GM23338 (cell line): ENCODE measurements at regions not wholly inside any gene's neighbourhood (a gene's known extent, or its start where the extent isn't known, plus 50 kb on each side); places are given as distances from the start of the nearest gene placed in this dataset.

Source experiments
- ATAC-seq: fragments of 200-7000 bp; cut with Tn5 transposase; 3 replicates; pipeline ENCODE4 v1.9.1; 2020
- DNase-seq: peaks from one replicate; pipeline ENCODE4 v3.0.0-alpha.2; 2015; ENCODE audit warnings: low spot score
- H2AFZ ChIP-seq: fragments of 200-600 bp; sonication (generic); 2 replicates; pipeline ENCODE4 v1.8.0; 2016; ENCODE audit warnings: antibody characterized with exemption, mild to moderate bottlenecking, moderate library complexity
- H3F3A ChIP-seq: fragments of 200-600 bp; sonication (generic); replicated peaks from 2 replicates; pipeline ENCODE4 v1.8.0; 2017; ENCODE audit warnings: antibody characterized with exemption, mixed run types, low read depth
- H3K27ac ChIP-seq: fragments of 200-600 bp; sonication (generic); 2 replicates; pipeline ENCODE4 v1.6.1; 2016; ENCODE audit warnings: low read depth
- H3K27me3 ChIP-seq: fragments of 200-600 bp; sonication (generic); 2 replicates; pipeline ENCODE4 v1.8.0; 2016; ENCODE audit warnings: mild to moderate bottlenecking, mixed run types, moderate library complexity; ENCODE audit not compliant: insufficient read depth
- H3K36me3 ChIP-seq: fragments of 200-600 bp; sonication (generic); 2 replicates; pipeline ENCODE4 v1.8.0; 2016; ENCODE audit warnings: mild to moderate bottlenecking; ENCODE audit not compliant: insufficient read depth
- H3K4me1 ChIP-seq: fragments of 200-600 bp; sonication (generic); 2 replicates; pipeline ENCODE4 v1.8.0; 2016; ENCODE audit warnings: mild to moderate bottlenecking, moderate library complexity; ENCODE audit not compliant: insufficient read depth
- H3K4me2 ChIP-seq: fragments of 200-600 bp; sonication (generic); 2 replicates; pipeline ENCODE4 v1.7.1; 2017; ENCODE audit warnings: mixed run types
- H3K4me3 ChIP-seq: fragments of 200-600 bp; sonication (generic); 2 replicates; pipeline ENCODE4 v1.6.1; 2016; ENCODE audit warnings: mixed run types
- H3K79me2 ChIP-seq: fragments of 200-600 bp; sonication (generic); replicated peaks from 2 replicates; pipeline ENCODE4 v1.8.0; 2017; ENCODE audit warnings: mild to moderate bottlenecking; ENCODE audit not compliant: insufficient read depth
- H3K9me2 ChIP-seq: fragments of 200-600 bp; sonication (generic); 2 replicates; pipeline ENCODE4 v1.8.0; 2017; ENCODE audit not compliant: insufficient read depth
- H4K20me1 ChIP-seq: fragments of 200-600 bp; sonication (generic); replicated peaks from 2 replicates; pipeline ENCODE4 v1.8.0; 2017; ENCODE audit warnings: mild to moderate bottlenecking; ENCODE audit not compliant: insufficient read depth
- H3K27ac Mint-ChIP-seq: 2 replicates; pipeline ENCODE4 v1.8.0; 2020; ENCODE audit warnings: inconsistent platforms, mild to moderate bottlenecking, moderate library complexity, mixed read lengths
- H3K27me3 Mint-ChIP-seq: 3 replicates; pipeline ENCODE4 v1.8.0; 2022; ENCODE audit warnings: low read depth, mild to moderate bottlenecking, moderate library complexity, mixed read lengths, inconsistent platforms; ENCODE audit not compliant: insufficient read depth, poor library complexity
- H3K36me3 Mint-ChIP-seq: 3 replicates; pipeline ENCODE4 v1.8.0; 2021; ENCODE audit warnings: low read depth, mild to moderate bottlenecking, inconsistent platforms, moderate library complexity, mixed read lengths
- H3K4me1 Mint-ChIP-seq: 3 replicates; pipeline ENCODE4 v1.8.0; 2020; ENCODE audit warnings: mild to moderate bottlenecking, inconsistent platforms, mixed read lengths
- H3K4me3 Mint-ChIP-seq: 3 replicates; pipeline ENCODE4 v1.8.0; 2021; ENCODE audit warnings: moderate library complexity, mild to moderate bottlenecking, inconsistent platforms, mixed read lengths
- H3K9me3 Mint-ChIP-seq: 3 replicates; pipeline ENCODE4 v1.8.0; 2020; ENCODE audit warnings: moderate library complexity, mild to moderate bottlenecking, inconsistent platforms, mixed read lengths
- JUNB ChIP-seq: IDR thresholded peaks from one replicate; pipeline ENCODE4 v1.6.1; 2016; ENCODE audit warnings: antibody characterized with exemption; ENCODE audit not compliant: unreplicated experiment
- NANOG ChIP-seq: IDR thresholded peaks from 2 replicates; pipeline ENCODE4 v1.6.1; 2016; ENCODE audit warnings: antibody characterized with exemption, borderline replicate concordance
- POLR2AphosphoS5 ChIP-seq: IDR thresholded peaks from 2 replicates; pipeline ENCODE4 v1.6.1; 2016; ENCODE audit warnings: antibody characterized with exemption, low read depth
- ZNF114 ChIP-seq: fragments of 250-450 bp; sonication (Bioruptor Pico); IDR thresholded peaks from 2 replicates; pipeline ENCODE4 v1.5.0; 2020; ENCODE audit warnings: mild to moderate bottlenecking, moderate library complexity
- ZNF331 ChIP-seq: fragments of 250-450 bp; sonication (Bioruptor Pico); IDR thresholded peaks from 2 replicates; pipeline ENCODE4 v1.5.0; 2020; ENCODE audit warnings: low read depth, mild to moderate bottlenecking, moderate library complexity
- TF ChIP-seq, protein P1 (sequence below): IDR thresholded peaks from one replicate; pipeline ENCODE4 v1.6.1; 2018; ENCODE audit warnings: antibody characterized with exemption; ENCODE audit not compliant: unreplicated experiment
- TF ChIP-seq, protein P2 (sequence below): IDR thresholded peaks from 2 replicates; pipeline ENCODE4 v1.6.1; 2016; ENCODE audit warnings: antibody characterized with exemption
- TF ChIP-seq, protein P3 (sequence below), 2 experiments: fragments of 200-600 bp in 1 of 2; sonication (generic) in 1 of 2; conservative IDR thresholded peaks; 2 replicates each; pipeline versions ENCODE4 v1.5.1 to v1.6.1; 2016 to 2017; ENCODE audit warnings: antibody characterized with exemption in 2 of 2, low read depth in 2 of 2, mild to moderate bottlenecking in 2 of 2, moderate library complexity in 1 of 2

DNA sequence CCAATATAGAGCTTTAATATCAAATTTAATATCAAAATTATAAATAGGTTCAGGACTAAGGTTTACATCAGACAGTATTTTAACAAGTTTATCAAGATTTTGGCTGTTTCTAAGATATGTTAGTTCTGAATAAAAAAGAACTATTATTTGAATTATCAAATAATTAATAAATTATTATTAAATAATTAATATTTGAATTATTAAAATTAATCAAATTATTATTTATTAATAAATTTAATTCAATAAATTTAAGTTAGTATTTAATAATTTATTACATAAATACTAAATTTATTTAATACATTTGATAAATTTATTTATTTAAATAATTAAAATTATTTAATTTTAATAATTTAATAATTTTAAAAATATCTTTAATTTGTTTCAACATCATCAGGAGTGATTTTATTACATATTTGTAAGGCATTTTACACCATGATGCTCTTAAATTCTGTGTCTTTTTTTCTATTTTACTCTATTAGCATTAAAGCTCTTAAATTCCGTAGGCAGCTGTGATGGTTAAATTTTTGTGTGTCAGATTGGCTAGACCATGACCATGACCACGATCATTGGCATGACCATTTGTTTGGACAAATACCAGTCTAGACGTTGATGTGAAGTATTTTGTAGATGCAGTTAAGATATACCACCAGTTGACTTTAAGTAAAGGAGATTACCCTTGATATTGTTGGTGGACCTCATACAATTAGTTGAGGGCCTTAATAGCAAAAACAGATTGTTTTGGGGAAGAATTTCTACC lies 82.6 kb downstream of the BBS10 start (continued):
- TF ChIP-seq ZNF331 (CRISPR knock-in tag) (no peak), NANOG (no peak), ZNF114 (CRISPR knock-in tag) (no peak), JUNB (no peak)
- TF ChIP-seq, protein P1, sequence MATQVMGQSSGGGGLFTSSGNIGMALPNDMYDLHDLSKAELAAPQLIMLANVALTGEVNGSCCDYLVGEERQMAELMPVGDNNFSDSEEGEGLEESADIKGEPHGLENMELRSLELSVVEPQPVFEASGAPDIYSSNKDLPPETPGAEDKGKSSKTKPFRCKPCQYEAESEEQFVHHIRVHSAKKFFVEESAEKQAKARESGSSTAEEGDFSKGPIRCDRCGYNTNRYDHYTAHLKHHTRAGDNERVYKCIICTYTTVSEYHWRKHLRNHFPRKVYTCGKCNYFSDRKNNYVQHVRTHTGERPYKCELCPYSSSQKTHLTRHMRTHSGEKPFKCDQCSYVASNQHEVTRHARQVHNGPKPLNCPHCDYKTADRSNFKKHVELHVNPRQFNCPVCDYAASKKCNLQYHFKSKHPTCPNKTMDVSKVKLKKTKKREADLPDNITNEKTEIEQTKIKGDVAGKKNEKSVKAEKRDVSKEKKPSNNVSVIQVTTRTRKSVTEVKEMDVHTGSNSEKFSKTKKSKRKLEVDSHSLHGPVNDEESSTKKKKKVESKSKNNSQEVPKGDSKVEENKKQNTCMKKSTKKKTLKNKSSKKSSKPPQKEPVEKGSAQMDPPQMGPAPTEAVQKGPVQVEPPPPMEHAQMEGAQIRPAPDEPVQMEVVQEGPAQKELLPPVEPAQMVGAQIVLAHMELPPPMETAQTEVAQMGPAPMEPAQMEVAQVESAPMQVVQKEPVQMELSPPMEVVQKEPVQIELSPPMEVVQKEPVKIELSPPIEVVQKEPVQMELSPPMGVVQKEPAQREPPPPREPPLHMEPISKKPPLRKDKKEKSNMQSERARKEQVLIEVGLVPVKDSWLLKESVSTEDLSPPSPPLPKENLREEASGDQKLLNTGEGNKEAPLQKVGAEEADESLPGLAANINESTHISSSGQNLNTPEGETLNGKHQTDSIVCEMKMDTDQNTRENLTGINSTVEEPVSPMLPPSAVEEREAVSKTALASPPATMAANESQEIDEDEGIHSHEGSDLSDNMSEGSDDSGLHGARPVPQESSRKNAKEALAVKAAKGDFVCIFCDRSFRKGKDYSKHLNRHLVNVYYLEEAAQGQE = no peak
- TF ChIP-seq, protein P2, sequence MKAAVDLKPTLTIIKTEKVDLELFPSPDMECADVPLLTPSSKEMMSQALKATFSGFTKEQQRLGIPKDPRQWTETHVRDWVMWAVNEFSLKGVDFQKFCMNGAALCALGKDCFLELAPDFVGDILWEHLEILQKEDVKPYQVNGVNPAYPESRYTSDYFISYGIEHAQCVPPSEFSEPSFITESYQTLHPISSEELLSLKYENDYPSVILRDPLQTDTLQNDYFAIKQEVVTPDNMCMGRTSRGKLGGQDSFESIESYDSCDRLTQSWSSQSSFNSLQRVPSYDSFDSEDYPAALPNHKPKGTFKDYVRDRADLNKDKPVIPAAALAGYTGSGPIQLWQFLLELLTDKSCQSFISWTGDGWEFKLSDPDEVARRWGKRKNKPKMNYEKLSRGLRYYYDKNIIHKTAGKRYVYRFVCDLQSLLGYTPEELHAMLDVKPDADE = no peak

DNA sequence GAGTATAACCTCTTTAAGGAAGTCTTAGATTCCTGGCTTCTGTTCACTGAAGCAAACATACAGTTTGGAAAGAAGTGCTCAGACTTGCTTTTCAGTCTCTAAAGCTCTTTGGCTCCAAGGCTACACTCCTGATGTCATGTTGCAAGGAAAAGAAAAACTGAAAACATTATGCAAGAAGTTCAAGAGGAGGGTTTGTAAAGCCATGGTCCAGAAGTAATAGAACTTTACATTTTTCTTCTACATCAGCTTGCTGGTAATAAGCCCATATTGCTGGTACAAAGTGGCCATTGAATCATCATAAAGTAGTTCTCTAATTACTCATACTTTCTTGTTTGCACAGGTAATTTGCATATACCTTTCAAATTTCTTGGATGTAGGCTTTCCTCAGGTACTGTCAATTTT lies 83.6 kb downstream of the BBS10 start:
- peaks cover 8% of the 10 kb centered on the region; the same call in 1 of the 2 replicates for H3K9me2 ChIP-seq
- Mint-ChIP-seq H3K27ac (no peak overlapping the region), H3K4me3 (no peak overlapping the region), H3K4me1 (no peaks in the 10 kb centered on the region; the same call in 2 of the 3 replicates), H3K27me3 (no peaks in the 10 kb centered on the region), H3K9me3 (peaks cover 8% of the 10 kb centered on the region; the same call in 2 of the 3 replicates), H3K36me3 (no peaks in the 10 kb centered on the region; the same call in 1 of the 3 replicates)
- ATAC-seq = no peak
- no peaks in the 10 kb centered on the region for H3K79me2 ChIP-seq
- no peaks in the 10 kb centered on the region for H3K27me3 ChIP-seq
- H3K4me3 ChIP-seq = no peak overlapping the region
- TF ChIP-seq NANOG = no peak
- TF ChIP-seq, protein P3, sequence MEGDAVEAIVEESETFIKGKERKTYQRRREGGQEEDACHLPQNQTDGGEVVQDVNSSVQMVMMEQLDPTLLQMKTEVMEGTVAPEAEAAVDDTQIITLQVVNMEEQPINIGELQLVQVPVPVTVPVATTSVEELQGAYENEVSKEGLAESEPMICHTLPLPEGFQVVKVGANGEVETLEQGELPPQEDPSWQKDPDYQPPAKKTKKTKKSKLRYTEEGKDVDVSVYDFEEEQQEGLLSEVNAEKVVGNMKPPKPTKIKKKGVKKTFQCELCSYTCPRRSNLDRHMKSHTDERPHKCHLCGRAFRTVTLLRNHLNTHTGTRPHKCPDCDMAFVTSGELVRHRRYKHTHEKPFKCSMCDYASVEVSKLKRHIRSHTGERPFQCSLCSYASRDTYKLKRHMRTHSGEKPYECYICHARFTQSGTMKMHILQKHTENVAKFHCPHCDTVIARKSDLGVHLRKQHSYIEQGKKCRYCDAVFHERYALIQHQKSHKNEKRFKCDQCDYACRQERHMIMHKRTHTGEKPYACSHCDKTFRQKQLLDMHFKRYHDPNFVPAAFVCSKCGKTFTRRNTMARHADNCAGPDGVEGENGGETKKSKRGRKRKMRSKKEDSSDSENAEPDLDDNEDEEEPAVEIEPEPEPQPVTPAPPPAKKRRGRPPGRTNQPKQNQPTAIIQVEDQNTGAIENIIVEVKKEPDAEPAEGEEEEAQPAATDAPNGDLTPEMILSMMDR (conservative IDR thresholded peaks at IDR 0.05; ENCODE audit: low read depth in 2 of 2) = no peak
- TF ChIP-seq POLR2AphosphoS5 = no peak
- TF ChIP-seq ZNF114 (CRISPR knock-in tag) = no peak
- H3F3A ChIP-seq = no peaks in the 10 kb centered on the region
- DNase-seq = no peak
- no peak overlapping the region for H3K4me2 ChIP-seq
- no peaks in the 10 kb centered on the region; the same call in 1 of the 2 replicates for H3K36me3 ChIP-seq
- no peak overlapping the region for H2AFZ ChIP-seq
- no peak overlapping the region for H3K27ac ChIP-seq
- no peaks in the 10 kb centered on the region for H4K20me1 ChIP-seq
- H3K4me1 ChIP-seq = no peaks in the 10 kb centered on the region
